ENCODE measurements at regions not wholly inside any gene's neighbourhood (a gene's known extent, or its start where the extent isn't known, plus 50 kb on each side); places are given as distances from the start of the nearest gene placed in this dataset.

DNA sequence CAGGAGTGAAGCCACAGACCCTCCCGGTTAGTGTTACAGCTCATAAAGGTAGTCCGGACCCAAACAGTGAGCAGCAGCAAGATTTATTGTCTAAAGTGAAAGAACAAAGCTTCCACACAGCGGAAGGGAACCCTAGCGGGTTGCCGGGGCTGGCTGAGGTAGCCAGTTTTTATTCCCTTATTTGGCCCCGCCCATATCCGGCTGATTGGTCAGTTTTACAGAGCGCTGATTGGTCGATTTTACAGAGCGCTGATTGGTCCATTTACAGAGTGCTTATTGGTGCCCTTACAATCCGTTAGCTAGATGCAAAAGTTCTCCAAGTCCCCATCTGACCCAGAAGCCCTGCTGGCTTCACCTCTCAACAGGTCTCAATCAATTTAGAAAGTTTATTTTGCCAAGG, 126.0 kb upstream of the RFC3 start:
- H3K9ac ChIP-seq (ENCODE audit: low read length), result no peak overlapping the region
- no peaks in the 10 kb centered on the region for H3K27me3 ChIP-seq (ENCODE audit: insufficient read depth, low read depth, low read length)
- no peaks in the 10 kb centered on the region for H3K9me3 ChIP-seq (ENCODE audit: low read length)
- H3K4me2 ChIP-seq (ENCODE audit: low read length), result no peak overlapping the region
- no peak overlapping the region for H3K27ac ChIP-seq (ENCODE audit: low read length)
- no peaks in the 10 kb centered on the region for H4K20me1 ChIP-seq (ENCODE audit: insufficient read depth)
- H3K36me3 ChIP-seq (ENCODE audit: insufficient read depth, low read length), result no peaks in the 10 kb centered on the region
- TF ChIP-seq MXI1 (conservative IDR thresholded peaks at IDR 0.05; ENCODE audit: poor library complexity, severe bottlenecking) (no peak), EP300 (conservative IDR thresholded peaks at IDR 0.05; ENCODE audit: poor library complexity, severe bottlenecking) (no peak), SMC3 (conservative IDR thresholded peaks at IDR 0.05; ENCODE audit: poor library complexity) (no peak), RAD21 (conservative IDR thresholded peaks at IDR 0.05) (no peak), EZH2 (IDR thresholded peaks at IDR 0.05; ENCODE audit: borderline replicate concordance, insufficient read depth, low read length, poor library complexity, severe bottlenecking) (no peak)
- no peaks in the 10 kb centered on the region for H3K79me2 ChIP-seq (replicated peaks; ENCODE audit: insufficient read depth, low read length)
- no peaks in the 10 kb centered on the region for H3F3A ChIP-seq (ENCODE audit: insufficient read depth, low read length, poor library complexity, severe bottlenecking)
- no peaks in the 10 kb centered on the region for H3K9me2 ChIP-seq (ENCODE audit: insufficient read depth, low read length)
- H2AFZ ChIP-seq (ENCODE audit: low read depth, low read length), result no peak overlapping the region
- H3K4me3 ChIP-seq (ENCODE audit: low read length), result no peak overlapping the region

DNA sequence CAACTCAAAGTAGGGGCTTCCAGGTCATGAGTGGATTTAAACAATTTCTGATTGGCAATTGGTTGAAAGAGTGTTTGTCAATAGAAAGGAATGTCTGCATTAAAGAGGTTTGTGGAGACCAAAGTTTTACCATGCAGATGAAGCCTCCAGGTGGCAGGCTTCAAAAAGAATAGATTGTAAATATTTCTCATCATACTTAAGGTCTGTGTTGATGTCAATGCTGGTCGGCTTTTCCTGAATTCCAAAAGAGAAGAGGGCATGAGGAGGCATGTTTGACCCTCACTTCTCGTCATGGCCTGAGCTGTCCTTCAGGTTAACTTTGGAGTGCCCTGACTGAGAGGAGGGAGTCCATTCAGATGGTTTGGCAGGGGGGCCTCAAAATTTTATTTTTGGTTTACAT, 125.4 kb upstream of the RFC3 start:
- no peaks in the 10 kb centered on the region for H3K9me3 ChIP-seq (ENCODE audit: low read length)
- H4K20me1 ChIP-seq (ENCODE audit: insufficient read depth), result no peaks in the 10 kb centered on the region
- no peak overlapping the region for H3K9ac ChIP-seq (ENCODE audit: low read length)
- no peak overlapping the region for H3K4me2 ChIP-seq (ENCODE audit: low read length)
- H3F3A ChIP-seq (ENCODE audit: insufficient read depth, low read length, poor library complexity, severe bottlenecking), result no peaks in the 10 kb centered on the region
- no peak overlapping the region for H3K4me3 ChIP-seq (ENCODE audit: low read length)
- TF ChIP-seq POLR2AphosphoS5 (IDR thresholded peaks at IDR 0.05) (no peak), EP300 (conservative IDR thresholded peaks at IDR 0.05; ENCODE audit: poor library complexity, severe bottlenecking) (no peak), SMC3 (conservative IDR thresholded peaks at IDR 0.05; ENCODE audit: poor library complexity) (no peak), RAD21 (conservative IDR thresholded peaks at IDR 0.05) (no peak), TAF1 (IDR thresholded peaks at IDR 0.05; ENCODE audit: low read depth) (no peak), MXI1 (conservative IDR thresholded peaks at IDR 0.05; ENCODE audit: poor library complexity, severe bottlenecking) (no peak), EZH2 (IDR thresholded peaks at IDR 0.05; ENCODE audit: borderline replicate concordance, insufficient read depth, low read length, poor library complexity, severe bottlenecking) (no peak)
- TF ChIP-seq, protein P1, sequence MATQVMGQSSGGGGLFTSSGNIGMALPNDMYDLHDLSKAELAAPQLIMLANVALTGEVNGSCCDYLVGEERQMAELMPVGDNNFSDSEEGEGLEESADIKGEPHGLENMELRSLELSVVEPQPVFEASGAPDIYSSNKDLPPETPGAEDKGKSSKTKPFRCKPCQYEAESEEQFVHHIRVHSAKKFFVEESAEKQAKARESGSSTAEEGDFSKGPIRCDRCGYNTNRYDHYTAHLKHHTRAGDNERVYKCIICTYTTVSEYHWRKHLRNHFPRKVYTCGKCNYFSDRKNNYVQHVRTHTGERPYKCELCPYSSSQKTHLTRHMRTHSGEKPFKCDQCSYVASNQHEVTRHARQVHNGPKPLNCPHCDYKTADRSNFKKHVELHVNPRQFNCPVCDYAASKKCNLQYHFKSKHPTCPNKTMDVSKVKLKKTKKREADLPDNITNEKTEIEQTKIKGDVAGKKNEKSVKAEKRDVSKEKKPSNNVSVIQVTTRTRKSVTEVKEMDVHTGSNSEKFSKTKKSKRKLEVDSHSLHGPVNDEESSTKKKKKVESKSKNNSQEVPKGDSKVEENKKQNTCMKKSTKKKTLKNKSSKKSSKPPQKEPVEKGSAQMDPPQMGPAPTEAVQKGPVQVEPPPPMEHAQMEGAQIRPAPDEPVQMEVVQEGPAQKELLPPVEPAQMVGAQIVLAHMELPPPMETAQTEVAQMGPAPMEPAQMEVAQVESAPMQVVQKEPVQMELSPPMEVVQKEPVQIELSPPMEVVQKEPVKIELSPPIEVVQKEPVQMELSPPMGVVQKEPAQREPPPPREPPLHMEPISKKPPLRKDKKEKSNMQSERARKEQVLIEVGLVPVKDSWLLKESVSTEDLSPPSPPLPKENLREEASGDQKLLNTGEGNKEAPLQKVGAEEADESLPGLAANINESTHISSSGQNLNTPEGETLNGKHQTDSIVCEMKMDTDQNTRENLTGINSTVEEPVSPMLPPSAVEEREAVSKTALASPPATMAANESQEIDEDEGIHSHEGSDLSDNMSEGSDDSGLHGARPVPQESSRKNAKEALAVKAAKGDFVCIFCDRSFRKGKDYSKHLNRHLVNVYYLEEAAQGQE (IDR thresholded peaks at IDR 0.05; ENCODE audit: borderline replicate concordance), result no peak
- TF ChIP-seq, protein P2, sequence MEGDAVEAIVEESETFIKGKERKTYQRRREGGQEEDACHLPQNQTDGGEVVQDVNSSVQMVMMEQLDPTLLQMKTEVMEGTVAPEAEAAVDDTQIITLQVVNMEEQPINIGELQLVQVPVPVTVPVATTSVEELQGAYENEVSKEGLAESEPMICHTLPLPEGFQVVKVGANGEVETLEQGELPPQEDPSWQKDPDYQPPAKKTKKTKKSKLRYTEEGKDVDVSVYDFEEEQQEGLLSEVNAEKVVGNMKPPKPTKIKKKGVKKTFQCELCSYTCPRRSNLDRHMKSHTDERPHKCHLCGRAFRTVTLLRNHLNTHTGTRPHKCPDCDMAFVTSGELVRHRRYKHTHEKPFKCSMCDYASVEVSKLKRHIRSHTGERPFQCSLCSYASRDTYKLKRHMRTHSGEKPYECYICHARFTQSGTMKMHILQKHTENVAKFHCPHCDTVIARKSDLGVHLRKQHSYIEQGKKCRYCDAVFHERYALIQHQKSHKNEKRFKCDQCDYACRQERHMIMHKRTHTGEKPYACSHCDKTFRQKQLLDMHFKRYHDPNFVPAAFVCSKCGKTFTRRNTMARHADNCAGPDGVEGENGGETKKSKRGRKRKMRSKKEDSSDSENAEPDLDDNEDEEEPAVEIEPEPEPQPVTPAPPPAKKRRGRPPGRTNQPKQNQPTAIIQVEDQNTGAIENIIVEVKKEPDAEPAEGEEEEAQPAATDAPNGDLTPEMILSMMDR (IDR thresholded peaks at IDR 0.05; ENCODE audit: poor library complexity, severe bottlenecking), result no peak
- H3K9me2 ChIP-seq (ENCODE audit: insufficient read depth, low read length), result no peaks in the 10 kb centered on the region
- H3K27me3 ChIP-seq (ENCODE audit: insufficient read depth, low read depth, low read length), result no peaks in the 10 kb centered on the region
- H2AFZ ChIP-seq (ENCODE audit: low read depth, low read length), result no peak overlapping the region
- no peaks in the 10 kb centered on the region for H3K36me3 ChIP-seq (ENCODE audit: insufficient read depth, low read length)
- H3K27ac ChIP-seq (ENCODE audit: low read length), result no peak overlapping the region
- H3K79me2 ChIP-seq (replicated peaks; ENCODE audit: insufficient read depth, low read length), result no peaks in the 10 kb centered on the region
